GM19463 (cell line): ENCODE measurements at regions not wholly inside any gene's neighbourhood (a gene's known extent, or its start where the extent isn't known, plus 50 kb on each side); places are given as distances from the start of the nearest gene placed in this dataset.
"Not testable (repeated sequence)": the region's sequence is repeated elsewhere in the genome, so short reads cannot be mapped to it uniquely, and the experiment has no call there.

Experiments
- ATAC-seq: cut with Tn5 transposase; IDR thresholded peaks from one replicate; pipeline ENCODE4 v1.9.1; 2021; ENCODE audit warnings: mild to moderate bottlenecking, moderate library complexity; ENCODE audit not compliant: unreplicated experiment

DNA sequence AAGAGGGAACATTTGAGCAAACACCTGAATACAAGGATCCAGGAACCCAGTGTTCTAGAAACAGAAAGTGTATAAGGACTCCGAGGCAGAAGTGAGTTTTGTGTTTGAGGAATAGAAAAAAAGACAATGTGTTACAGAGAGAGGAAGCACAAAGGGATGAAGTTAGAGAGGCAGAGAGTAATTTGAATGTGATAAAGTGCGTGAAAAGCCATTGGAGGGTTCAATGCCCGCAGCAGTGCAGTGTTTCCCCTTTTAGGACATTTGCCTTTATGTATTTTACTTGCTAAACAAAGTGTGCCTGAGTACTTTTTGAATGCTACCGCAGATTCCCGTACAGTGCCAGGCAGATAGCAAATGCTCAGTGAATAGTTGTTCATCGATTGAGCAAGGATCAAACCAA is 508.5 kb downstream of the RAB38 start:
- ATAC-seq = no peak

DNA sequence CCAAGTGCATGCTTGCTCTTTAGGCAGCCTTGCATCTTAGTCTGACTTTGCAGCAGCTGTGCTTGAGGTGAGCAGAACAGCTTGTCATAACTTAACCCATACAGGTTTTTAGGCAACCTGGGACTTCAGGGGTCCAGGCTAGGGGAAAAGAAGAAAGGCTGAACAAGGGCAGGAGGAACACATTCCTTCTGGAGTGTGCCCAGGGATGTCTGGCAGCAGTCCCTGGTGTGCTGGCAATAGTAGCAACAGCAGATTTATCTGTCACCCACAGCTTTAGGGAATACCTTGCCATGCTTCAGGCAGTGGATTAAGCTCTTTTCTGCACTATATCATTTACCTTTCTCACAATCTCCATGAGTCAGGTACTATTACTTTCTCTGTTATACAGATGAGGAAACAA is 513.0 kb downstream of the RAB38 start:
- ATAC-seq = no peak

DNA sequence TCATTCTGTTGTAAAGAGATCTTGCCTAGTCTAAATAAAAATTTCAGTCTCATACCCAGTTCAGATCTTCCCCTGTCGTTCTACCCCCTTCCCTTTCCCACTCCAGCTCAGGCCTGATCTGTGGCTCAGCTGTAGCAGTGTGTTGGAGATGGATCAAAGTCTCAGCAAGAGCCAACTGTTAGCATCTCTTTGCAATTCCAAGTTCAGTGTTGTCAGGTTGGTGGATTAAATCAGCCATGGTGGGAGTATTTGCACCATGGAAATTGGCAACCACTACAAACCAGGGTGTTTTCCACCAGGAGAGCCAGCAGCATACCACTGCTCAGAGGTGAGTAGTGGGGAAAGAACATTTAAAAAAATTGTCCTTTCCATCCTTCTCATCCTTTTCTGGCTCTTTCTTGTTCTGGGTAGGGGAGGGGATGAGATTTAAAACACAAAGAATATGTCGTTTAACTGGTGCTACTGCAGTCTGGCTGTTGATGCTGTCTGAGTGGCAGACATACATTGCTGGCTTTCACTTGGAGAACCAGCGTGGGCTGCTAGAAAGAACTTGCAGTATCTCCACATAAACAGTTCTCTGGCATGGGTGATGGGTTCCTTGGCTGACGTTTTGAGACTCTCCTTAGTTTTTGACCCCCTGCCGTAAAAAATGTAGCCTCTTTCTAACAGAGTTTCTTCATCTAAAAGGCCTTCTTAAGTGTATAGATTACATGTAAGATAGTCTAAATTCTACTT is 514.1 kb downstream of the RAB38 start:
- ATAC-seq = no peak

DNA sequence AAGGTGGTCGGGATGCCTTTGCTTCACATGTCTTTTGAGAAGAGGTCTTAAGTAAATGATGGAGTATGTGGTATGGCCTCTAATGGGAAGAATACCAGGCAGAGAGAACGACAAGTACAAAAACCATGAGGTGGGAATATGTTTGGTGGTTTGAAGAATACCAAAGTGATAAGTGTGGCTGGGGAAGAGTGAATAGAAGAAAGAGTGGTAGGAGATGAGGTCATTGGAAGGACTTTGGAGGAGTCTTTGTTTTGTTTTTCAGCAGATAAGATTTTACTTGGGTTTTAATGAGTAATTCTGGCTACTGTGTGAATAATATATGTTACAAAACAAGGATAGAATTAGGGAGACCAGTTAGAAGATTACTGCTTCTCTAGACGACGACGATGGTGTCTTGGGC is 515.4 kb downstream of the RAB38 start:
- no peak for ATAC-seq

DNA sequence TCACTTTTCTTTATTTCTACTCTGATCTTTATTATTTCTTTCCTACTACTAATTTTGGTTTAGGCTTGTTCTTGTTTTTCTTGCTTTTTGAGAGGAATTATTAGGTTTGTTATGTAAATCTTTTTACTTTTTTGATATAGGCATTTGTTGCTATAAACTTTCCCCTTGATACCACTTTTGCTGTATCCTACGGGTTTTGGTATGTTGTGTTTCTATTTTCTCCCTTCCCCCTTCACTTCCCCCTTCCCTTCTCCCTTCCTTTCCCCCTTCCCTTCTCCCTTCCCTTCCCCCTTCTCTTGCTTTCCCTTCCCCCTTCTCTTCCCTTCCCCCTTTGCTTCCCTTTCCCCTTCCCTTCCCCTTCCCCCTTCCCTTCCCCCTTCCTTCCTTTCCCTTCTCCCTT is 529.6 kb downstream of the RAB38 start:
- ATAC-seq = no peak

DNA sequence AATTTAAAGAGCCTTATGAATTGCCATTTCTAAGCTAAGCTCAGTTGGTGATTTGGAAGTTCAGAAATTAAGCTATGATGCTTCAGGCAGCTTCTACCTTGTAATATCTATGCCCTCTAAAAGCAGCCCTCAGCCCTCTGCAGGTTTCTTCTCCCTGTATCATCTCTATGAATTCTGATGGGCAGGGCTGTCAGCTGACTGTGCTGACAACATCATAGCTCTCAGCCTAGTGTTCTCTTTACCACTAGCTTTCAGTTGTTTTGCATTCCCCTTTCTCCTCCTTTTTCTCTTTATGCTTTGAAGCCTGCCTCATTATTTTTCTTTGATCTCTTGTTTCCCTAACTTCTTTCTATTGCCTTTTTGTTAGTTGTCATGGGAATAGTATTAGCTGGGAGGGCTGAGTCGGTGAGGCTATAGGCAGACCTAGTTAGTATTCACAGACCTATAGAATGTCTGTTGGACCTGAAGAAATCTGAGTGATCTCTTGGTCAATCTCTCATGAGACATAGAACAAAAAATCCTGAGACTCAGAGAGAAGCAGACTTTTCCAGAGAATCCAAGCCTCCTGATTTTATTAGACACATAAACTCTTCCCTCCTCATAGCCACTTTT is 535.4 kb downstream of the RAB38 start:
- ATAC-seq = no peak

DNA sequence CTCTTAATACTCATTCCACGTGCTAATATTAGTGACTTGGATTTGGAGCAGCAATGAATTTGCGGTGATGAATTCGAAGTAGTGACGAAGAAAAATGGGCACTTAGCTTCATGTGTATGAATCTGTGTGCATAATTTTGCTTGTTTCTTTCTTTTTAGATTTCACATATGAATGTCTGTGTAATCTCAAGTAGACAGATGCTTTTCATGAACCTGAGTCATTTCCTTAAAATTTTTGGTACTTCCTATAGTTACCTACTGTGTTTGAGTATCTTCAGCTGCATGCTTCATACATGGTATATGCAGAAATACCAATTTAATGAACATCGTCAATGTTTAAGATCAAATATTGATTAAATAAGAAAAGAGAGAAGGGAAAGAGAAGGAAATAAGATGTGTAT is 540.2 kb downstream of the RAB38 start:
- ATAC-seq = no peak

DNA sequence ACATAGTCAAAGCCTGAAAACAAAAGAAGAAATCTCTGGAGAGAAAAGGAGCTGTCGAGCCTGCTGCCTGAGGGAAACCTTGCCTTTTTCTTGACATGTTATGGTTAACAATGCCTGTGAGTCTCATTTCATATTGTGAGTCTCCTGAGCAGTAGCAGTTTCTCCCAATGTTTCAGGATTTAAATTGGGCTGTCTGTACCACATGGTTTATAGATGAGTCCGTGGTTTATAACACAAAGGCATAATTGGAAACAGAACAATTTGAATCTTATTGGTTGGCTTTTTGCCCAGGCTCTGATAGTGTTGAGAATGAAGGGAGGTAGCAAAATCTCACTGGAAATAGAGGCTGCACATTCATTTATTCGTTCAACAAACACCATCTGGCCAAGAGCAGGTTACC is 540.9 kb downstream of the RAB38 start:
- ATAC-seq = no peak

DNA sequence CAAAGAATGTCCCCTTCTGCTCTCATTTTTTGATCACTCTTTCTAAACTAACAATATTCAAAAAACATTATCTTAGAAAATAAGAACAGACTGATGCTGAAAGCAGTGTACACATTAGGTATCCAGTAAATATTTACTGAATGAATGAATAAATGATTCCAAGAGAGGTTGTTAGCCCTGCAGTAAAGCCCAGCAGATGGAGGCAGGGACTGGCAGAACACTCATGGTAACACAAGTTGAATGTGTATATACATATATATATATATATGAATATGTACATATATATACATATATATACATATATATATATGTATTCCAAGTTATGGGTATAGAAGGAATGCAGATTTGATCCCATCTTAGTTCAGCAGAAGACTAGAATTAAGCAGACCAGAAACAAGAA is 546.3 kb downstream of the RAB38 start:
- ATAC-seq = no peak

DNA sequence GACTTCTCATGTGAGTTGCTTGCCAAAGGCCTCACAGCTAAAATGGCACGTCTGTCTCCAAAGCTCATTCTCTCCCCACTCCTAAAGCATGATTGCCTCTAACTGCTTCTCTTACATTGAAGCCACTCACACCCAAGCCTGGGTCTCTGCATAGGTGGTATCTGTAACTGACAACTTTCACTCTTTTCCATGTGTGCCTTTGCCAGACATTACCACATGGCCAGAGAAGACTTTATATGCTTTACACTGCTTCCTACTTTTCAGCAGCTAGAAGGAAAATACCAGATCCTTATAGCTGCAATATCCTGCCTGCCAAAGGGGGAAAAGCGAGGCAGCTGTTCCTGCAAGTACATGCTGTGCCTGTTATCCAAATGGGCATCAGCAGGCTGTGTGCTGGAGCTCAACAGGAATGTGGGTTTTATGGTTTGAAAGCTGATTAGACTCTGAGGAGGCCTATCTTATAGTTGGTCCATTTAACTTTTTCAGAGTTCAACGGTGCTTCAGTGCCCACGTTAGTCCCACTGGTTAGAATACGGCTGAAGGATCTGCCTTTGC is 547.1 kb downstream of the RAB38 start:
- ATAC-seq = no peak

DNA sequence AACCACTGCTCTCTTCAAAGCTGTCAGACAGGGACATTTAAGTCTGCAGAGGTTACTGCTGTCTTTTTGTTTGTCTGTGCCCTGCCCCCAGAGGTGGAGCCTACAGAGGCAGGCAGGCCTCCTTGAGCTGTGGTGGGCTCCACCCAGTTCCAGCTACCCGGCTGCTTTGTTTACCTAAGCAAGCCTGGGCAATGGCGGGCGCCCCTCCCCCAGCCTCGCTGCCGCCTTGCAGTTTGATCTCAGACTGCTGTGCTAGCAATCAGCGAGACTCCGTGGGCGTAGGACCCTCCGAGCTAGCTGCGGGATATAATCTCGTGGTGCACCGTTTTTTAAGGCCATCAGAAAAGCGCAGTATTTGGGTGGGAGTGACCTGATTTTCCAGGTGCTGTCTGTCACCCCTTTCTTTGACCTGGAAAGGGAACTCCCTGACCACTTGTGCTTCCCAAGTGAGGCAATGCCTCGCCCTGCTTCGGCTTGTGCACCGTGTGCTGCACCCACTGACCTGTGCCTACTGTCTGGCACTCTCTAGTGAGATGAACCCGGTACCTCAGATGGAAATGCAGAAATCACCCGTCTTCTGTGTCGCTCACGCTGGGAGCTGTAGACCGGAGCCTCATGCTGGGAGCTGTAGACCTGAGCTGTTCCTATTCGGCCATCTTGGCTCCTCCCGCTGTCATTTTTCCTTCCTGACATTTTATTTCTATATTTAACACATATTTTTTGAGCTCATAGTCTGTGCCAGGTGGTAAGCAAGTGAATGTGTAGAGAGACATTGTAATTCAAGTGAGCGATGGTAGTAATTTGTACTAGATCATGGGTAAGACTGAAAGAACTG is 551.5 kb downstream of the RAB38 start:
- ATAC-seq = not testable (repeated sequence)

DNA sequence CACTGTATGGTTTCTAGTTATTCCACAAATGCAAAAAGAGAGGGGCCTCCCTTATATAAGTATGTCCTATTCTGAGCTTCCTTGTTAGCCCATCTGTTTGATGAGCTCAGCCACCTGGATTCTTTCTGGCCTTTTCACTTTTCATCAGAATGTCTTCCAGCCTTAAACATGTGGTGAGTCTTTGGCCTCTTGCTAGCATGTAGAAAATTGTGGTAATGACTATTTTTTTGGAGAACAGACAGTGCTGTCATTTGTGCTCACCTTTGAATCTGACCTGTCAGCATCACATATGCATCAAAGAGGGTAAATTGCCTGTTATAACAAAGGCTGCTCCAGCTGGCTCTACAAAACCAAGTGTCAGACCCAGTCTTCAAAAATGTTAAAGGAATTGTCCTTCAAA is 558.7 kb downstream of the RAB38 start:
- no peak for ATAC-seq

DNA sequence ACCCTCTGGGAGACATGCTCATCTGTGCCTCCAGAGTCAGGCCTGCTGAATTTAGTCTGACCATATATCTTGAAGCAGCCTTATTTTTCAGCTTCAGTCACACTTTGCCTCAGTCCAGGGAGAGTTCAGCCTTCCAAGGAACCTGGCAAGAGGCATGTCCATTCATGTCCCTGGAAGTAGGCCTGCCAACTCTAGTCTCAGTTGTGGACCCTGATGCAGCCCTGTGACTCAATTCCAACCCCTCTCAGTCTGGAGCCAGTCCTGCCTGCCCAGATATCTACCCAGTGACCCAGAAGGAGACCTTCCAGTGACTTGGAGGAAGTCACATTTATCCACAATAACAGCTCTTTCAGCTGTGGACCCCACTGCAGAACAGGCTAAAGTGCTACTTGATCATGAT is 566.6 kb downstream of the TMEM135 start:
- no peak for ATAC-seq

DNA sequence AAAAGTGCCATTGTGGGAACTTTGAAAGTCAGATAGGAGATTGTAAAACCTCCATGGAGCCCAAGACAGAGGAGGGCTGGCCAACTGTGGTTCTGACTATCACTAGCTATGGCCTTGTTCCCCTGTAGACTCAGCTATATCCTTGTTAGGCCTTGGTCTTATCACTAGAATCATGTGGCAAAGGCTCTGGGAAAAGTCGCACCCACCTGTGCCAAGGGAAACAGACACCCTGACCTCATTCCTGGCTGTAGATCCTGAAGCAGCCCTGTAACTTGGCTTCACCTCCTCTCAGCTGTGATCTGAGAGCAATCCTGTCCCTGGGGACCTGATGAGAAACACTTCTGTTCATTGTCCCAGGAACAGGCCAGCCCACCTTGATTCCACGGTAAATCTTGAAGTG is 566.2 kb downstream of the TMEM135 start:
- ATAC-seq = no peak

DNA sequence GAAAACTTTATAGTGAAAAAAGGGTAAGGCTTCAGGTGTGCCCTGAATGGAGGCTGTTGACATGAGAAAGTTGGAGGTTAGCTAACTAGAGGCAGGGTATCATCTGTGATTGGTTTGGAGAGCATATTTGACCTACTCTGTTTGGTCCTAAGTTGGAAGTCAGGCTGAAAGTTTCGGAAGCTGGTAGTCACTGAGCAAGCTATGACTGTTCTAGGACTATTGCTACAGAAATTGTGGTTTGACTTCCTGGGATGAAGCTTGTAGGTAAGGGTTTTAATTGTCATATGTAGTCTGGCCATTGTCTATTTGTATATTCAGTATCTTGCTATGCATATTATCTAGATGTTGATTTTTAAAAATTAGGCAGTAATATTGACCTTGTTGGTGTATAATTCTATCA is 565.0 kb downstream of the TMEM135 start:
- no peak for ATAC-seq

DNA sequence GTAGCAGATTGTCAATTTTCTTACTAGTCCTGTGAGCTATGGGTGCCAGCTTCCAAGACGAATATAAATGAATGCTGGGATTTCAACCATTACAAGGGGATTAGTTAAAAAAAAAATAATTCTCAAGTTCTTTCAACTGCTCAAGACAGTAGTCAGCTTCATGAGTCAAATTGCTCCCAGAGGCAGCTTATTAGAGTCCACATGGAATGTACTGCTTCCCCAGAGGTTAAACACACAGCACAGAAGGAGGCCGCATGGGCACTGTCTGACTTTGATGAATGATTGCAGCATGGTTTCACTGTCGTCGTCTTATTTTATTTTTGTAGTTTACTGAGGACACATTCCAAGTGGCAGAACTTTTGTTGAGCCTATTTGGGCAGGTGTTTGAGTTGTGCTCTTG is 563.2 kb downstream of the TMEM135 start:
- no peak for ATAC-seq

DNA sequence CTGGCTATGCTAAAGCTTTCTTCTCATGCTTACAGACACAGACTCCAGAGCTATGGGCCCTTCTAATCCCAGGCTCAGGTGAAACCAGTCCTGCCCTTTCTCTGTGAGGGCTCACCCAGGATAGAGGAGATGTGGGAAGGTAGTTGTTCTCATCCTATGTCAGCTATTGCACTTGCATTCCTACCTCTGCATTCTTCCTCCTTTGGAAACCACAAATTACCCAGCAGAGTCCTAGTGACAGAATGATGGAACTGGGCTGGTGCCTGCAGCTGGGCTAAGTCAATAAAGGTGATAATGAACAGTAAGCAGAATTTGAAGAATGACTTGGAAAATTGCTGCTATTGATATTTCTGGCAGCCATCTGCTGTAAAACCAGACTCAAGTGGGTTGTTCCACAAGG is 560.0 kb downstream of the TMEM135 start:
- no peak for ATAC-seq

DNA sequence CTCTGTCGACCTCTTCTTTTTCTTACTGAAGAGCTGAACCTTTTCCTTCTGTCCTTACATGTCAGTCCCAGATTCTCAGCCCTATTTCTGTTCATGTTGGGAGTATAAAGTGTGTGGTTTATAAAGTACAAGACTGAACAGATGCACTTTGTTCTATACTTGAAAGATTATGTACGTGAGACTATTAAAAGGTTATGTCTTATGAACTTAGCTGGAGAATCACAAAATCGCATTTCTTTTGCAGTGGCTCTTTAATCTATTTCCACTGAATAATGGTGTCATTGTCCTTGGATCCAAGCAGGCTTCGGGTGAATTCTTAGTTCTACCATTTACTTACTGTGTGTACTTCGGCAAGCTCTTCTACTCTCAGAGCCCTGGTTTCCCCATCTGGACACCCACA is 558.4 kb downstream of the TMEM135 start:
- no peak for ATAC-seq

DNA sequence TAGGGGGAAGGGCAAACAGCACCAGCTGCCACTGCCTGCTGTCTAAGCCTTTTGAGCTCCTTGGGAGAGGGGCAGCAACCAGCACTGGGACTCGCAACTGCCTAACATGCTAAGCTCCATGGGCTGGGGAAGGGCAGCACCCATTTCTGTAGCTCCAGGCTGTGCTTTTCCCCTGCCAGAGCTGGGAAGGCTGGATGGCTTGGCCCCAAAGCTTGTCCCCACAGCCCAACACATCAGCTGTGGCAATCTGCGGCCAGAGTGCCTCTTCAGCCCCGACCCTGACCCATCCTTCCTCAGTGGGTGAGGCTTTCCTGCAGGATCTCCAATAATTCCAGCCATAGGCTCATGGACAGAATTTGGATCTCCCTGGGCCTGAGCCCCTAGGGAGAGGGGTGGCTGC is 551.3 kb downstream of the TMEM135 start:
- no peak for ATAC-seq

DNA sequence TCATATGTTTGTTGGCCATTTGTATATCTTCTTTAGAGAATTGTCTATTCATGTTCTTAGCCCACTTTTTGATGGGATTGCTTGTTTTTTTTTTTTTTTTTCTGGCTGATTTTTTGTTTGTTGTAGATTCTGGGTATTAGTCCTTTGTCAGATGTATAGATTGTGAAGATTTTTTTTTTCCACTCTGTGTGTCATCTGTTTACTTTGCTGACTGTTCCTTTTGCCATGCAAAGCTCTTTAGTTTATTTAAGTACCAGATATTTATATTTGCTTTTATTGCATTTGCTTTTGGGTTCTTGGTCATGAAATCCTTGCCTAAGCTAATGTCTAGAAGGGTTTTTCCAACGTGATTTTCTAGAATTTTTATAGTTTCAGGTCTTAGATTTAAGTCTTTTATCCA is 547.9 kb downstream of the TMEM135 start:
- ATAC-seq = not testable (repeated sequence)

DNA sequence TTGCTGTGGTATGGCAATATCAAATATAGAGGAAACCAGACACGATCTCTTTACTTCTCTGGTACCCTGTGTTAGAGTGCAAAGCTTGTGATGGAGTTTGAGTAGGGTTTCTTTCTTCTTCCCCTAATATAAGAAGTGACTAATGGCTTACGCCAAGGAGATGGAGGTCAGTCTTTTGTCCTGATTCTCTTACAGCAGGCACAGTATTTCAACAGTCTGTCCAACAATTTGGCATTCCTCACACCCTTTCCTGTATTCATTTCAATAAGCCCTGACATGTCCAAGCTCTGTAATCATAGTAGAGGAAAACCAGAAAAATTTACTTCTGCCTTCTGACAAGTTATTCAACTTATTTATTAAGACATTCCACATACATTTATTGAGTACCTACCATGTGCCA is 546.2 kb downstream of the TMEM135 start:
- no peak for ATAC-seq

DNA sequence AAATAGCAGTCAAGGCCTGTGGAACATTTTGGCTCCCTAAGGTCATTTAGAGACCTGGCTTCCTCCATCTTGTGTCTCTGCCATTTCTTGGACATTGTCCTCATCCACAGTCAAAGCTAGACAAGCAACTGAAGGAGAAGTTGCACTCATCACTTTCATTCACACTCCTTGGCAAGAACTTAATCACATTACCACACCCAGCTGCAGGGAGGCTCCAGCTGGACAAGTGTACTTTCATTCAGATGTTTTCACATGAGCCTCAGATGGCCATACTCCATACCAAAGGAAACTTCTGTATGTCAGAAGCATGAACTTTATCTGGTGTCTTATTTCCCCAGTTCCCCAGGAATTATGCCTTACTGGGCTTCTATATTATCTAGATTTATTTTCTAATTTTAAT is 537.4 kb downstream of the TMEM135 start:
- no peak for ATAC-seq
